ENCODE measurements at regions not wholly inside any gene's neighbourhood (a gene's known extent, or its start where the extent isn't known, plus 50 kb on each side); places are given as distances from the start of the nearest gene placed in this dataset.
"Not testable (repeated sequence)": the region's sequence is repeated elsewhere in the genome, so short reads cannot be mapped to it uniquely, and the experiment has no call there.

DNA sequence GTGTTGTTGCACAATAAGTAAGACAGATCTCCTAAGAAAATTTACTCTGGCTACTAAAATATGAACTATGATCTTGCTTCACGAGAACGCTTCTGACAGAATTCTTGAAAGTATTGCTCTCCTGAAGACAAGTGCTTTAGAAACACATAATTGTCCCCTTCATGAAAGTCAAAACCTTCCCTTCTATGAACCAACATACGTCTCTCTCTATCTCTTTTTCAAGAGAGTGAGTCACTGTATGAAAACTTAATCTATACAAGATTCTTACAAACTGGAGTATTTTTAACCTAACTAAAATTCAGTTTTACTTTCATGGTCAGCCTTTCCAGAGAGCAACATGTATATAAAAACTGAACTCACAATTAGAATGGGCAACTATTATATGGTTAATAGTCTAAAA is 688.0 kb upstream of the CTNND2 start:
- Mint-ChIP-seq H3K9me3 (ENCODE audit: unreplicated experiment) (peaks cover 6% of the 10 kb centered on the region), H3K27ac (ENCODE audit: low read depth, unreplicated experiment) (no peak overlapping the region), H3K36me3 (ENCODE audit: insufficient read depth, unreplicated experiment) (no peaks in the 10 kb centered on the region), H3K27me3 (ENCODE audit: insufficient read depth, unreplicated experiment) (no peaks in the 10 kb centered on the region), H3K4me3 (ENCODE audit: unreplicated experiment) (no peak overlapping the region), H3K4me1 (ENCODE audit: insufficient read depth, unreplicated experiment) (no peaks in the 10 kb centered on the region)
- ChIA-PET POLR2A (no interaction called here), CTCF (interaction anchor here (0.5 kb wide), 1 partner anchor 44 kb away, joined by 7 read pairs; no protein-coding TSS in a partner anchor)
- BruUV-seq (replicated peaks) = no TSS peak
- intact Hi-C loops (cut with micrococcal nuclease) = no loop called here
- DNase-seq (ENCODE audit: unreplicated experiment) = no peak
- no peak for TF ChIP-seq CTCF (IDR thresholded peaks at IDR 0.05; ENCODE audit: unreplicated experiment)

- H3K27ac Mint-ChIP-seq (ENCODE audit: low read depth, unreplicated experiment) = no peak overlapping the region
- intact Hi-C loops (cut with micrococcal nuclease) = no loop called here
- ChIA-PET CTCF (interaction anchor here (0.6 kb wide), 1 partner anchor 570 kb away, joined by 3 read pairs; no protein-coding TSS in a partner anchor), POLR2A (no interaction called here)
- H3K4me1 Mint-ChIP-seq (ENCODE audit: insufficient read depth, unreplicated experiment) = no peaks in the 10 kb centered on the region
- TF ChIP-seq CTCF (IDR thresholded peaks at IDR 0.05; ENCODE audit: unreplicated experiment) = no peak
- BruUV-seq (replicated peaks) = no TSS peak
- peaks cover 8% of the 10 kb centered on the region for H3K9me3 Mint-ChIP-seq (ENCODE audit: unreplicated experiment)
- no peak overlapping the region for H3K4me3 Mint-ChIP-seq (ENCODE audit: unreplicated experiment)
- no peaks in the 10 kb centered on the region for H3K27me3 Mint-ChIP-seq (ENCODE audit: insufficient read depth, unreplicated experiment)
- H3K36me3 Mint-ChIP-seq (ENCODE audit: insufficient read depth, unreplicated experiment) = no peaks in the 10 kb centered on the region
- DNase-seq (ENCODE audit: unreplicated experiment) = no peak
These were observed 682.2 kb upstream of the CTNND2 start for GRCh38 chr5:12586406-12586805.

- intact Hi-C loops (cut with micrococcal nuclease); BruUV-seq (replicated peaks); H3K9me3 Mint-ChIP-seq (ENCODE audit: unreplicated experiment); H3K4me1 Mint-ChIP-seq (ENCODE audit: insufficient read depth, unreplicated experiment); H3K27ac Mint-ChIP-seq (ENCODE audit: low read depth, unreplicated experiment); POLR2A ChIA-PET; H3K4me3 Mint-ChIP-seq (ENCODE audit: unreplicated experiment); H3K27me3 Mint-ChIP-seq (ENCODE audit: insufficient read depth, unreplicated experiment); H3K36me3 Mint-ChIP-seq (ENCODE audit: insufficient read depth, unreplicated experiment); CTCF ChIA-PET; DNase-seq (ENCODE audit: unreplicated experiment): not testable (repeated sequence)
These were observed 674.6 kb upstream of the CTNND2 start for GRCh38 chr5:12578803-12579202.

DNA sequence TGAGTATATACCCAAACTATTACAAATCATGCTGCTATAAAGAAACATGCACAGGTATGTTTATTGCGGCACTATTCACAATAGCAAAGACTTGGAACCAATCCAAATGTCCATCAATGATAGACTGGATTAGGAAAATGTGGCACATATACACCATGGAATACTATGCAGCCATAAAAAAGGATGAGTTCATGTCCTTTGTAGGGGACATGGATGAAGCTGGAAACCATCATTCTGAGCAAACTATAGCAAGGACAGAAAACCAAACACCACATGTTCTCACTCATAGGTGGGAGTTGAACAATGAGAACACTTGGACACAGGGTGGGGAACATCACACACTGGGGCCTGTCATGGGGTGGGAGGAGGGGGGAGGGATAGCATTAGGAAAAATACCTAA is 672.7 kb upstream of the CTNND2 start:
- not testable (repeated sequence) for H3K36me3 Mint-ChIP-seq (ENCODE audit: insufficient read depth, unreplicated experiment); H3K27me3 Mint-ChIP-seq (ENCODE audit: insufficient read depth, unreplicated experiment)

DNA sequence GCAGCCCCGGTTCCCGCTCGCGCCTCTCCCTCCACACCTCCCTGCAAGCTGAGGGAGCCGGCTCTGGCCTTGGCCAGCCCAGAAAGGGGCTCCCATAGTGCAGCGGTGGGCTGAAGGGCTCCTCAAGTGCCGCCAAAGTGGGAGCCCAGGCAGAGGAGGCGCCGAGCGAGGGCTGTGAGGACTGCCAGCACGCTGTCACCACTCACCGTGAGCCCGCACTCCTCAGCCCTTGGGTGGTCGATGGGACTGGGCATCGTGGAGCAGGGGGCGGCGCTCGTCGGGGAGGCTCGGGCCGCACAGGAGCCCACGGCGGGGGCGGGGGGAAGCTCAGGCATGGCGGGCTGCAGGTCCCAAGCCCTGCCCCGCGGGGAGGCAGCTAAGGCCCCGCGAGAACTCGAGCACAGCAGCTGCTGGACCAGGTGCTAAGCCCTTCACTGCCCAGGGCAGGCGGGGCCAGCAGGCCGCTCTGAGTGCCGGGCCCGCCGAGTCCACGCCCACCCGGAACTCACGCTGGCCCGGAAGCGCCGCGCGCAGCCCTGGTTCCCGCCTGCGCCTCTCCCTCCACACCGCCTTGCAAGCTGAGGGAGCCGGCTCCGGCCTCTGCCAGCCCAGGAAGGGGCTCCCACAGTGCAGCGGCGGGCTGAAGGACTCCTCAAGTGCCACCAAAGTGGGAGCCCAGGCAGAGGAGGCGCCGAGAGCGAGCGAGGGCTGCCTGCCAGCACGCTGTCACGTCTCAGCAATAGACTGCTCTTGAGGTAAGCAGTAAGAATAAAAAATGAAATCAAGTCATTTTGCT is 670.2 kb upstream of the CTNND2 start:
- H3K27me3 Mint-ChIP-seq (ENCODE audit: insufficient read depth, unreplicated experiment); intact Hi-C loops (cut with micrococcal nuclease); POLR2A ChIA-PET; H3K4me1 Mint-ChIP-seq (ENCODE audit: insufficient read depth, unreplicated experiment); H3K4me3 Mint-ChIP-seq (ENCODE audit: unreplicated experiment); DNase-seq (ENCODE audit: unreplicated experiment); H3K9me3 Mint-ChIP-seq (ENCODE audit: unreplicated experiment); BruUV-seq (replicated peaks); H3K36me3 Mint-ChIP-seq (ENCODE audit: insufficient read depth, unreplicated experiment); H3K27ac Mint-ChIP-seq (ENCODE audit: low read depth, unreplicated experiment): not testable (repeated sequence)
- CTCF ChIA-PET = interaction anchor here (1.0 kb wide), 1 partner anchor 17 kb away, joined by 3 read pairs; no protein-coding TSS in a partner anchor

More for the DNA sequence above, 672.7 kb upstream of the CTNND2 start:
- POLR2A ChIA-PET; H3K27ac Mint-ChIP-seq (ENCODE audit: low read depth, unreplicated experiment); H3K4me3 Mint-ChIP-seq (ENCODE audit: unreplicated experiment); CTCF ChIA-PET; H3K4me1 Mint-ChIP-seq (ENCODE audit: insufficient read depth, unreplicated experiment); BruUV-seq (replicated peaks); DNase-seq (ENCODE audit: unreplicated experiment); intact Hi-C loops (cut with micrococcal nuclease); H3K9me3 Mint-ChIP-seq (ENCODE audit: unreplicated experiment): not testable (repeated sequence)

DNA sequence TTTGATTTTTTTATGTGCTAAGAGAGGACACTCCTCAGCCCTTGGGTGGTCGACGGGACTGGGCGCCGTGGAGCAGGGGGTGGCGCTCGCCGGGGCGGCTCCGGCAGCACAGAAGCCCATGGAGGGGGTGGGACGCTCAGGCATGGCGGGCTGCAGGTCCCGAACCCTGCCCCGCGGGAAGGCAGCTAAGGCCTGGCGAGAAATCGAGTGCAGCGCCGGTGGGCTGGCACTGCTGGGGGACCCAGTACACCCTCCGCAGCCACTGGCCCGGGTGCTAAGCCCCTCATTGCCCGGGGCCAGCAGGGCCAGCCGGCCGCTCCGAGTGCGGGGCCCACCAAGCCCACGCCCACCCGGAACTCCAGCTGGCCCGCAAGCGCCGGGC is 669.7 kb upstream of the CTNND2 start:
- POLR2A ChIA-PET; H3K27ac Mint-ChIP-seq (ENCODE audit: low read depth, unreplicated experiment); H3K36me3 Mint-ChIP-seq (ENCODE audit: insufficient read depth, unreplicated experiment); DNase-seq (ENCODE audit: unreplicated experiment); BruUV-seq (replicated peaks); intact Hi-C loops (cut with micrococcal nuclease); H3K9me3 Mint-ChIP-seq (ENCODE audit: unreplicated experiment); H3K4me1 Mint-ChIP-seq (ENCODE audit: insufficient read depth, unreplicated experiment); H3K27me3 Mint-ChIP-seq (ENCODE audit: insufficient read depth, unreplicated experiment); H3K4me3 Mint-ChIP-seq (ENCODE audit: unreplicated experiment): not testable (repeated sequence)
- CTCF ChIA-PET = interaction anchor here (1.0 kb wide), 1 partner anchor 17 kb away, joined by 3 read pairs; no protein-coding TSS in a partner anchor

Measured in MCF 10A (cell line).